Gastrocnemius medialis (tissue), 4 donors: ENCODE measurements at regions not wholly inside any gene's neighbourhood (a gene's known extent, or its start where the extent isn't known, plus 50 kb on each side); places are given as distances from the start of the nearest gene placed in this dataset.
"Not testable (repeated sequence)": the region's sequence is repeated elsewhere in the genome, so short reads cannot be mapped to it uniquely, and the experiment has no call there.

Source experiments
- ATAC-seq, 2 donors: fragments of 150-250 bp; one replicate each; pipeline ENCODE4 v1.9.1; 2016
- DNase-seq, 2 donors: peaks; one replicate each; pipeline ENCODE4 v3.0.0-alpha.2; 2019
- H3K27ac ChIP-seq, 4 donors: fragments of 200-600 bp; sonication (generic); 1 replicate in 1 of 4; 2 replicates in 3 of 4; pipeline ENCODE4 v1.5.1; 2016 to 2018; ENCODE audit warnings: mild to moderate bottlenecking in 2 of 4, moderate library complexity in 1 of 4
- H3K27me3 ChIP-seq, 3 donors: fragments of 200-600 bp; sonication (generic) in 2 of 3; 1 replicate in 1 of 3; 2 replicates in 2 of 3; pipeline versions ENCODE4 v1.5.1 to v1.6.0; 2016 to 2019; ENCODE audit warnings: mild to moderate bottlenecking in 1 of 3, moderate library complexity in 1 of 3
- H3K36me3 ChIP-seq, 2 donors: fragments of 200-600 bp; sonication (generic) in 1 of 2; one replicate each; pipeline ENCODE4 v1.5.1; 2017 to 2018
- H3K4me1 ChIP-seq, 2 donors: fragments of 200-600 bp; sonication (generic) in 1 of 2; one replicate each; pipeline ENCODE4 v1.5.1; 2016 to 2017; ENCODE audit warnings: mild to moderate bottlenecking in 2 of 2
- H3K4me3 ChIP-seq, 4 donors: fragments of 200-600 bp; sonication (generic) in 3 of 4; 1 replicate in 1 of 4; 2 replicates in 3 of 4; pipeline ENCODE4 v1.5.1; 2016 to 2019; ENCODE audit warnings: mild to moderate bottlenecking in 2 of 4
- H3K9me3 ChIP-seq, 3 donors: fragments of 200-600 bp; sonication (generic) in 2 of 3; 1 replicate in 1 of 3; 2 replicates in 2 of 3; pipeline ENCODE4 v1.5.1; 2016 to 2019
- POLR2A ChIP-seq, 2 donors: fragments of 450-650 bp; IDR thresholded peaks; one replicate each; pipeline ENCODE4 v1.6.1; 2017; ENCODE audit warnings: antibody characterized with exemption in 2 of 2, mild to moderate bottlenecking in 2 of 2, moderate library complexity in 2 of 2
- in situ Hi-C, 4 donors: fragments of 200-750 bp; cut with MboI; loops; one replicate each; pipeline versions ENCODE4 v1.15.0 to v1.8.0; 2017; ENCODE audit warnings: low sequenced_read_pairs in 4 of 4
- intact Hi-C: fragments of 100-400 bp; cut with DNase I; formaldehyde crosslinking; loops from one replicate; pipeline ENCODE4 v1.15.1; 2023; ENCODE audit warnings: low total_unique reads
- TF ChIP-seq, protein P1 (sequence below), 5 experiments: fragments of 450-650 bp in 3 of 5; fragments of 200-600 bp in 2 of 5; sonication (generic) in 2 of 5; IDR thresholded peaks in 4 of 5; conservative IDR thresholded peaks in 1 of 5; 1 replicate in 4 of 5; 2 replicates in 1 of 5; pipeline ENCODE4 v1.5.1; 2016 to 2019; ENCODE audit warnings: antibody characterized with exemption in 5 of 5, mild to moderate bottlenecking in 3 of 5, moderate library complexity in 3 of 5

DNA sequence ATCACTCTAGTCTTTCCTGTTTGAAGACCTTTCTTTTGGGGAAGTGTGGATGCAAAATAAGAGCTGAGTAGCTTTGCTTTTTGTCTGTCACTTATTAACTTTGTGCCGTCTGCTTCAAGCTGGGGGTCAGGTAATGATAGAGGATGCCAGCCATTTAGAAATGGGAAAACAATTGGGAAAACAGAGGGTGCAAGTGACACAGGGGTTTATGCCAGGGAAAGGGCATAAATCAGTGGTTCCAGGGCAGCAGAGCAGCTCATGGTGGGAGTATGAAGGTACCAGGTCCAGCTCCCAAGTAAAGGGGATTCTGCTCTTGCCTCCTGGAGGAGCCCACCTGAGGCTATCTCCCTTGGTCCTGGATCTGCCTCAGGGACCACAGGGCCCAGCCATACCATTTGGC lies 91.9 kb upstream of the GPR50 start:
- Histone ChIP-seq H3K27ac (no peak overlapping the region), H3K9me3 (no peaks in the 10 kb centered on the region), H3K4me1 (peaks cover 0 to 9% of the 10 kb centered on the region in 2 donors), H3K4me3 (no peak overlapping the region), H3K36me3 (no peaks in the 10 kb centered on the region), H3K27me3 (no peaks in the 10 kb centered on the region)
- no peak for DNase-seq
- in situ Hi-C loops = loop anchor here (5.0 to 10.0 kb wide), 2 partner anchors 307 to 310 kb away; no protein-coding TSS in a partner anchor
- no peak for ATAC-seq
- TF ChIP-seq, protein P1, sequence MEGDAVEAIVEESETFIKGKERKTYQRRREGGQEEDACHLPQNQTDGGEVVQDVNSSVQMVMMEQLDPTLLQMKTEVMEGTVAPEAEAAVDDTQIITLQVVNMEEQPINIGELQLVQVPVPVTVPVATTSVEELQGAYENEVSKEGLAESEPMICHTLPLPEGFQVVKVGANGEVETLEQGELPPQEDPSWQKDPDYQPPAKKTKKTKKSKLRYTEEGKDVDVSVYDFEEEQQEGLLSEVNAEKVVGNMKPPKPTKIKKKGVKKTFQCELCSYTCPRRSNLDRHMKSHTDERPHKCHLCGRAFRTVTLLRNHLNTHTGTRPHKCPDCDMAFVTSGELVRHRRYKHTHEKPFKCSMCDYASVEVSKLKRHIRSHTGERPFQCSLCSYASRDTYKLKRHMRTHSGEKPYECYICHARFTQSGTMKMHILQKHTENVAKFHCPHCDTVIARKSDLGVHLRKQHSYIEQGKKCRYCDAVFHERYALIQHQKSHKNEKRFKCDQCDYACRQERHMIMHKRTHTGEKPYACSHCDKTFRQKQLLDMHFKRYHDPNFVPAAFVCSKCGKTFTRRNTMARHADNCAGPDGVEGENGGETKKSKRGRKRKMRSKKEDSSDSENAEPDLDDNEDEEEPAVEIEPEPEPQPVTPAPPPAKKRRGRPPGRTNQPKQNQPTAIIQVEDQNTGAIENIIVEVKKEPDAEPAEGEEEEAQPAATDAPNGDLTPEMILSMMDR (IDR thresholded peaks at IDR 0.05 in 4 of 5, conservative IDR thresholded peaks at IDR 0.05 in 1 of 5) = no peak
- TF ChIP-seq POLR2A (IDR thresholded peaks at IDR 0.05) = no peak
- intact Hi-C loops = loop anchor here (5.0 kb wide), 1 partner anchor 97 kb away; no protein-coding TSS in a partner anchor

DNA sequence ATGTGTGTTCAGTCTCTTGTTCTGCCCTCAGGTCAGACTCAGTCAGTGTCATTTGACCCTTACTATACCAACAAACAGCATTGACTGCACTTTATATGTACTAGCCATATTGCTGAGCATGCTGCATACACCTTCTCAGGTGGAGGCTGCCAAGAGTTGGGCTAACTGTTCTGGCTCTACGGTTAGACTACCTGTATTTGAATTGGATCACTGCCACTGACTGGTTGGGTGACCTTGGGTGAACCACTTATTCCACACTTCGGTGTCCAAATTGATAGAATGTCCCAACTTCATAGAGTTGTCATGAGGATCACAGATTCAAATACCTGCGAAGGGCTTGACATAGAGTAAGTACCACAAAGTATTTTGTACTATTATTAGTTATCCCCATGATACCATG lies 91.2 kb upstream of the GPR50 start:
- H3K4me3 ChIP-seq = no peak overlapping the region
- H3K4me1 ChIP-seq = peaks cover 0 to 9% of the 10 kb centered on the region in 2 donors
- no peak overlapping the region for H3K27ac ChIP-seq
- in situ Hi-C loops (loop anchor here in 3 of 4 donors (10.0 kb wide), 1 partner anchor 310 kb away; no protein-coding TSS in a partner anchor), intact Hi-C loops (no loop called here)
- ATAC-seq (no peak), DNase-seq (no peak)
- H3K36me3 ChIP-seq = no peaks in the 10 kb centered on the region
- H3K27me3 ChIP-seq = no peaks in the 10 kb centered on the region
- no peaks in the 10 kb centered on the region for H3K9me3 ChIP-seq
- TF ChIP-seq POLR2A (IDR thresholded peaks at IDR 0.05) = no peak
- TF ChIP-seq, protein P1 (IDR thresholded peaks at IDR 0.05 in 4 of 5, conservative IDR thresholded peaks at IDR 0.05 in 1 of 5) = no peak

DNA sequence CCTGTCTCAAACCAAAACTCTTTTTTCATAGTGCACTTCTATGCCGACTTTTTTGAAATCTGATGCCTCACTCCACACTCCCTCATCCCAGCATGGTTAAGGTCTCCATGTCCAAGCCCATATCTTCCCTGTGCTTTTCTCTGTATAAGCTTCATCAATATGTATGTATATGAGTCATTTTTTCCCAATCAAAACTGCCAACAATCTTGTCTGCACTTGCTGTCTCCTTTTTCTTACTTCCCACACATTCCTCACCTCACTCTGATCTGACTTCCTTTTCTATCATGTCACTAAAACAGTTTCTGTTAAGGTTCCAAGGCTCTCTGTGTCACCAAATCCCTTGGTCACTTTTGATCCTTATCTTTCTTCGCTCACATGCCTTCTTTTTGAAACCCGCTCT lies 88.2 kb upstream of the GPR50 start:
- Histone ChIP-seq H3K36me3 (no peaks in the 10 kb centered on the region), H3K4me1 (no peaks in the 10 kb centered on the region), H3K27ac (no peak overlapping the region), H3K27me3 (no peaks in the 10 kb centered on the region), H3K9me3 (no peaks in the 10 kb centered on the region), H3K4me3 (no peak overlapping the region)
- in situ Hi-C loops (loop anchor here in 3 of 4 donors (10.0 kb wide), 1 partner anchor 313 kb away; no protein-coding TSS in a partner anchor), intact Hi-C loops (no loop called here)
- no peak for TF ChIP-seq POLR2A (IDR thresholded peaks at IDR 0.05)
- TF ChIP-seq, protein P1 (IDR thresholded peaks at IDR 0.05 in 4 of 5, conservative IDR thresholded peaks at IDR 0.05 in 1 of 5) = no peak
- ATAC-seq (no peak), DNase-seq (no peak)

DNA sequence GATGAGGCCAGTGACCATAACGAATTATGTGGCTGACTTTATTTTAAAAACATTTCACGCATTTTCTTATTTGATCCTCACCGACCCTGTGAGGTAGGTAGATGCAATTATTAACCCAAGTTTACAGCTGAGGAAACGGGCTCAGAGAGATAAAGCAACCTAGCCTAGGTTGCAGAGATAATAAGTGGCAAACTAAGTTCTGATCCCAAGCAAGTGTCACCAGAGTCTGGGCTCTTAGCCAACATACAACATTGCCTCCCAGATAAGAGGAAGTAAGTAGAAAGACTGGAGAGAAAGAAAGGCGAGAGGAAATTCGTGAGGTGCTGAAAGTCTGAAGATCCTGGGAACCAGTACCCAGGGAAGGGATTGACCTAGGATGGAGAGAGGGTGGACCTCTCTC lies 77.4 kb upstream of the GPR50 start:
- H3K4me1 ChIP-seq = no peaks in the 10 kb centered on the region
- no peaks in the 10 kb centered on the region for H3K27me3 ChIP-seq
- ATAC-seq (no peak), DNase-seq (no peak)
- H3K4me3 ChIP-seq = no peak overlapping the region
- intact Hi-C loops (no loop called here), in situ Hi-C loops (no loop called here)
- no peak overlapping the region for H3K27ac ChIP-seq
- H3K9me3 ChIP-seq = no peaks in the 10 kb centered on the region
- TF ChIP-seq, protein P1 (IDR thresholded peaks at IDR 0.05 in 4 of 5, conservative IDR thresholded peaks at IDR 0.05 in 1 of 5) = no peak
- TF ChIP-seq POLR2A (IDR thresholded peaks at IDR 0.05) = no peak
- no peaks in the 10 kb centered on the region for H3K36me3 ChIP-seq

DNA sequence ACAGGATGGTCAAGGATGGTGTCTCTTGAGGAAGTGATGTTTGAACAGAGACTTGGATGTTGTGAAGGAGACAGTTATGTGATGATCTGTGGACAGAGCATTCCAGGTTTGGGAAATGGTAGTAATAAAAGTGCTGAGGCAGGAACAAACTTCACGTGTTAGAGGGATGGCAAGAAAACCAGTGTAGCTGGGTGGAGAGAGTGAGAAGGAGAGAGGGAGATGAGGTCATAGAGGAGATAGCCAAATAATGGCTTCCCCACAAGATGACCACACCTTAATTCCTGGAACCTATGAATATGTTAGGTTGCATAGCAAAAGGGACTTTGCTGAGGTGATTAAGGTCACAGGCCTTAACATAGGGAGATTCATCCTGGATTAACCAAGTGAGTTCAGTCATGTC lies 75.6 kb upstream of the GPR50 start:
- ATAC-seq (no peak), DNase-seq (no peak)
- Histone ChIP-seq H3K4me1 (no peaks in the 10 kb centered on the region), H3K4me3 (no peak overlapping the region), H3K27ac (no peak overlapping the region), H3K27me3 (no peaks in the 10 kb centered on the region), H3K36me3 (no peaks in the 10 kb centered on the region), H3K9me3 (no peaks in the 10 kb centered on the region)
- in situ Hi-C loops (no loop called here), intact Hi-C loops (no loop called here)
- TF ChIP-seq POLR2A (IDR thresholded peaks at IDR 0.05) = no peak
- TF ChIP-seq, protein P1 (IDR thresholded peaks at IDR 0.05 in 4 of 5, conservative IDR thresholded peaks at IDR 0.05 in 1 of 5) = no peak

DNA sequence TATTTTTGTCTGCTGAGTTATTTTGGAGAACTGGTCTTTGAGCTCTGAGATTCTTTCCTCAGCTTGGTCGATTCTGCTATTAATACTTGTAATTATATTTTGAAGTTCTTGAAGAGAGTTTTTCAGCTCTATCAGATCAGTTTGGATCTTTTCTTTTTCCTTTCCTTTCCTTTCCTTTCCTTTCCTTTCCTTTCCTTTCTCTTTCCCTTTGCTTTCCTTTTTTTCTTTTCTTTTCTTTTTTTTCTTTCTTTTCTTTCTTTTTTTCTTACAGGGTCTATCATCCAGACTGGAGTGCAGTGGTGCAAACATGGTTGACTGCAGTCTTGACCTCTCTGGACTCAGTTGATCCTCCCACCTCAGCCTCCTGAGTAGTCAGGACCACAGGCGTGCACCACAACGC lies 63.2 kb upstream of the GPR50 start:
- H3K4me3 ChIP-seq, intact Hi-C loops, H3K27me3 ChIP-seq, H3K4me1 ChIP-seq, H3K27ac ChIP-seq, ATAC-seq, in situ Hi-C loops, DNase-seq, H3K36me3 ChIP-seq, H3K9me3 ChIP-seq: not testable (repeated sequence)
